Activated CD4-positive, alpha-beta T cell treated with anti-CD3 and anti-CD28 coated beads, Interleukin-2, amount 10 ng/mL, durations not matched to agents 7 days and 5 days (primary cell): ENCODE measurements at regions not wholly inside any gene's neighbourhood (a gene's known extent, or its start where the extent isn't known, plus 50 kb on each side); places are given as distances from the start of the nearest gene placed in this dataset.

ENCODE experiments used
- CTCF ChIA-PET: fragments of 350-600 bp; sonication (Branson Sonifier 250); formaldehyde crosslinking; loops from one replicate; lab custom pipeline; 2021; ENCODE audit warnings: antibody characterized with exemption; lab: Charles Lee
- POLR2A ChIA-PET: fragments of 350-600 bp; sonication (Branson Sonifier 250); formaldehyde crosslinking; loops from one replicate; lab custom pipeline; 2021; ENCODE audit warnings: antibody characterized with exemption; lab: Charles Lee
- DNase-seq: peaks from one replicate; pipeline ENCODE4 v3.0.0-alpha.2; 2020
- H3K27ac Mint-ChIP-seq: one replicate; pipeline ENCODE4 v1.8.0; 2021; ENCODE audit warnings: mild to moderate bottlenecking, moderate library complexity, mixed read lengths
- H3K27me3 Mint-ChIP-seq: one replicate; pipeline ENCODE4 v1.8.0; 2021; ENCODE audit warnings: mixed read lengths
- H3K36me3 Mint-ChIP-seq: one replicate; pipeline ENCODE4 v1.8.0; 2021; ENCODE audit warnings: low read depth, mixed read lengths
- H3K4me1 Mint-ChIP-seq: one replicate; pipeline ENCODE4 v1.8.0; 2021; ENCODE audit warnings: mixed read lengths
- H3K4me3 Mint-ChIP-seq: one replicate; pipeline ENCODE4 v1.8.0; 2021; ENCODE audit warnings: mild to moderate bottlenecking, moderate library complexity, mixed read lengths
- H3K9me3 Mint-ChIP-seq: one replicate; pipeline ENCODE4 v1.8.0; 2021; ENCODE audit warnings: mixed read lengths

DNA sequence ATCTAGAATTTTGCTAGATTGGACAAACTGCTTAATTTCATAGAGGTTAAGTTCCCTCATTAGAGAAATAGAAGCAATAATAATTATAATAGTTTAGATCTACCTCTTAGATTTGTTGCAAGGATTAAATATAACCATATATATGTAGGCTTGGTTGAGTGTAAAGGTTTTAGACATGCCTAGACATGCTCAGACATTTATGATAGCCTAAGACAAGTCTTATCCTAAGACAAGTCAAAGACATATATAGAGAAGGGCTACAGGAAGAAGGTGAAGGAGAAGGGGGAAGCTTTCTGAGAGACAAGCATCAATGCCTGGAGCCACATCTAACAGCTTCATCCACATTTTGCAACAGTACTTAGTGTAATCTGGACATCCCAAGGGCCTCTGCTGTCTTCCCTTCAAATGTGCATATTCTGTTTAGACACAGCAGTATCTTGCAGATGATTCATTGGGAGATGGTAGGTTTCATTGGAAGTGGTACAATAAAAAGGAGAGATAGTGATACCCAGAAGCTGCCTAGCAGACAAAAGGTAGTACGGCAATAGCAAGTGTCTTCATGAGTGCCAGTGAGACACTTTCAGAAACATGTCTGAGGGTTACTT is 146.5 kb downstream of the HGF start:
- POLR2A ChIA-PET, result no interaction called here

DNA sequence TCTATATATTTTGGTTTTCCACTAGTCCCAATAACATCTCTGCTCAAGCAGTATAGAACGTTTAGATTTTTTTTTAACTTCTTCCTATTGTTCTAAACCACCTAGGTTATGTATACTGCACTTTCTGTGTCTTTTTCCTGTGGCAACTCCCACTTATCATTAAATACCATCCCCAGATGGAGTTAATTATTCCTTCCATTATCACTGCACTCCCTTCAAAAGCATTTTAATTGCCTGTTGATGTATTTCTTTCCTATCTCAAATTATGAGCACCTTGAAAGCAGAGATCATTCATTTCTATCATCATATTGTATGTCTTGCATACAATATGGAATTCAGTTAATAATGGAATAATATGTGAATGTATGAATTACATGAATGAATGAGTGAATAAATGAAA is 148.0 kb downstream of the HGF start:
- H3K36me3 Mint-ChIP-seq, result no peaks in the 10 kb centered on the region
- no peak overlapping the region for H3K27ac Mint-ChIP-seq
- H3K9me3 Mint-ChIP-seq, result no peaks in the 10 kb centered on the region
- no peak for DNase-seq
- H3K27me3 Mint-ChIP-seq, result no peaks in the 10 kb centered on the region
- H3K4me1 Mint-ChIP-seq, result no peaks in the 10 kb centered on the region
- ChIA-PET CTCF (no interaction called here), POLR2A (no interaction called here)
- H3K4me3 Mint-ChIP-seq, result no peak overlapping the region

More for the DNA sequence above, 146.5 kb downstream of the HGF start:
- CTCF ChIA-PET, result no interaction called here
- Mint-ChIP-seq H3K9me3 (no peaks in the 10 kb centered on the region), H3K4me1 (no peaks in the 10 kb centered on the region), H3K27me3 (no peaks in the 10 kb centered on the region), H3K36me3 (no peaks in the 10 kb centered on the region), H3K4me3 (no peak overlapping the region), H3K27ac (no peak overlapping the region)
- DNase-seq, result no peak

DNA sequence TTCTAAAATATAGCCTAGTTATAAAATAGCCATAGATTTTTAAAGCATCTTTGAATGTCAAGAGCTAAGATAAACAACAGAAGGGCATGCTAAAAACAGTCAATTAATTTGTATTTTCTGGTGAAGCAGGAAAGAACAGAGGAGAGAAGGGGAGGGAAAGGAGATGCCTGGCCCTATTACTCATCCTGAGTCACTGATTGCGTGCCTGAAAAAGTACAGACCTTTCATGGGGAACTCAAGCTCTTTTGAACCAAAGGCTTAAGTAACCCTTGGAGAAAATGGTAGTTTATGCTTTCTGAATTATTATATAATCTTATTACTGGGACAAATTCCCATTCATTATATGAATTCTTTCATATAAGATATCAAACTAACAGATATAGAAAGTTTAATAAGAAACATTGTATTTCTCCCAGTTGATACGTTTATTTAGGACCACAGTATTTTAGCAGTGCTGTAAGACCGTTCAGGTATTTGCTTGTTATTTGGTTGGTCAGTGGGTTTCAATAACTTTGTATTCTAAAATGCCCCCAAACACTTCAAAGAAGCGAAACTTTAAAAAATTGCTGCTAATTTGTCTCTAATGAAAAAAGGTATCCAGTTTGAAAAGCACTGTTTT is 151.3 kb downstream of the HGF start:
- CTCF ChIA-PET, result no interaction called here
- no peaks in the 10 kb centered on the region for H3K4me1 Mint-ChIP-seq
- H3K27me3 Mint-ChIP-seq, result no peaks in the 10 kb centered on the region
- no peak for DNase-seq
- H3K9me3 Mint-ChIP-seq, result no peaks in the 10 kb centered on the region
- no peaks in the 10 kb centered on the region for H3K36me3 Mint-ChIP-seq
- POLR2A ChIA-PET, result no interaction called here
- no peak overlapping the region for H3K27ac Mint-ChIP-seq
- H3K4me3 Mint-ChIP-seq, result no peak overlapping the region

DNA sequence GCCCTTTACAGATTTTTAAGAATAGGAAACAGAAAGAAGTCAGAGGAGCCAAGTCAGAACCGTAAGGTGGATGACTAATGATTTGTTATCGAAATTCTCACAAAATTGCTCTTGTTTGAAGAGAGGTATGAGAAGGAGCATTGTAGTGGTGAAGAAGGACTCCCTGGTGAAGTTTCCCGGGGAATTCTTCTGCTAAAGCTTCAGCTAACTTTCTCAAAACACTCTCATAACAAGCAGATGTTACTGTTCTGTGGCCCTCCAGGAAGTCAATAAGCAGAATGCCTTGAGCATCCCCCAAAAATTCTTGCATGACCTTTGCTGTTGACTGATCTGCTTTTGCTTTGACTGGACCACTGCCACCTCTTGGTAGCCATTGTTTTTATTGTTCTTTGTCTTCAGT is 152.9 kb downstream of the HGF start:
- DNase-seq, result no peak
- H3K4me3 Mint-ChIP-seq, result no peak overlapping the region
- no peaks in the 10 kb centered on the region for H3K27me3 Mint-ChIP-seq
- H3K36me3 Mint-ChIP-seq, result no peaks in the 10 kb centered on the region
- no peaks in the 10 kb centered on the region for H3K9me3 Mint-ChIP-seq
- ChIA-PET CTCF (no interaction called here), POLR2A (no interaction called here)
- no peak overlapping the region for H3K27ac Mint-ChIP-seq
- H3K4me1 Mint-ChIP-seq, result no peaks in the 10 kb centered on the region

DNA sequence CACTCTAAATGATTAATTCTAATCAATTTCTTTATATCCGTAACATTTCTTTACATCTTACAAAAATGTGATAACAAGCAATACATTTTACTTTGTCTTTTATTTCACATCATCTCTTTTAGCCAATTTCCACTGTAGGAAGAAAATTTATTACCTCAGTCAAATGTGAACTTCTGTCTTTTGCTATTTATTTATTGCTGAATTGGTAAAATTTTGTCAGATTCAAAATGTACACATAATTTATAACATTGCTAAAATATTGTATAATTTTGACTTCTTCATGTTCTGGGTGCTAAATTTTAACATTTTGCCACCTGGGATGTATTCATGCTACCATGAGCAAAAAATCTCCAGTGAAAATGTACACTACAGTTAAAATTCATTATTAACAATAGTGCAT is 158.0 kb downstream of the HGF start:
- no peaks in the 10 kb centered on the region for H3K9me3 Mint-ChIP-seq
- DNase-seq, result no peak
- ChIA-PET POLR2A (no interaction called here), CTCF (no interaction called here)
- no peaks in the 10 kb centered on the region for H3K4me1 Mint-ChIP-seq
- no peak overlapping the region for H3K4me3 Mint-ChIP-seq
- H3K27me3 Mint-ChIP-seq, result no peaks in the 10 kb centered on the region
- H3K36me3 Mint-ChIP-seq, result no peaks in the 10 kb centered on the region
- no peak overlapping the region for H3K27ac Mint-ChIP-seq

DNA sequence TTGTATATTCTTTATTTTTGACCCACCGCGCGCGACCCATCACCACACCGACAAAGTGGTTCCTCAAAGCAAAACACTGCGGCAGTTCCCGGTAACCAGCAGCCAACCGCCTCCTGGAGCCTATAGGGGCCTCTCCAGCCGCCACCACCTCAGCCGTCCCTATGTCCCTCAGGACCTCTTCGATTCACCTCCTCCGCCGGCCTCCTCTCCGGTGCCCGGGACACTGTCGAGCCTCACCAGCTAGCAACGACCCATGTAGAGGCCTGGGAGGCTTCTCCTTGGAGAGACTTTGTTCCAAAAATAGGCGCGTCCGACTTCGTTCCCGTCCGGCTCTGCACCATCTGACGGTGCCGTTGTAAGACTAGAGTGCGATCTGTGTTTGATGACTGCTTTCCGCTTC is 158.8 kb downstream of the HGF start:
- POLR2A ChIA-PET, result no interaction called here

DNA sequence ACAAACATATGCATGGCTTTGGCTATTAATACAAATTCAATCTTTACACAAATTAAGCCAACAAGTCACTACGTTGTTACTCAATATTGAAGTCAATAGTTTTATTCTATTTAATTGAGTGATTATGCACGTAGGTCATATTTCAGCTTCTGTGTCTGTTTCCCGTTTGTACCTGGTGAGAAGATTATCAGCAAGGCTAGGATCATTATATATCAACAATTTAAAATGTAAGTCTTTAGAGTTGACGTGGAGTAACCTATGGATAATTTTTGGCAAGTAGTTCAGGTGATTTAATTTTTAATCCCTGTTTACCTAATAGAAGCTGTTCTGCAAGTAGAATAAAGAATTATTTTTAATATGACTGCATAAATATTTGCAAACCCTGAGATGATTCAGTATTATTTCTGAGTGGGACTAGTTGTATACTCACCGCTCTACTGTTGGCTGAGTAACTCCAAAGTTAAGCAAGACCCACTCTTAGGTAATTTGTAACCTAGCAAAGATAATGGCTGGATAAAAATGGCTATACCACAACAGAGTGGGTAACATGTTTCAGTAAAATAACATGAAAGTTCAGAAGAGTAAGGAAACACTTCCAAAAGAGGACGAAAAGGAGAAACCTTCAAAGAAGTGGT is 161.0 kb downstream of the HGF start:
- H3K9me3 Mint-ChIP-seq, result no peaks in the 10 kb centered on the region
- ChIA-PET CTCF (no interaction called here), POLR2A (no interaction called here)

More for the DNA sequence above, 158.8 kb downstream of the HGF start:
- no peaks in the 10 kb centered on the region for H3K36me3 Mint-ChIP-seq
- no peak overlapping the region for H3K4me3 Mint-ChIP-seq
- H3K4me1 Mint-ChIP-seq, result no peaks in the 10 kb centered on the region
- CTCF ChIA-PET, result no interaction called here
- no peak overlapping the region for H3K27ac Mint-ChIP-seq
- H3K9me3 Mint-ChIP-seq, result no peaks in the 10 kb centered on the region
- H3K27me3 Mint-ChIP-seq, result no peaks in the 10 kb centered on the region
- no peak for DNase-seq

DNA sequence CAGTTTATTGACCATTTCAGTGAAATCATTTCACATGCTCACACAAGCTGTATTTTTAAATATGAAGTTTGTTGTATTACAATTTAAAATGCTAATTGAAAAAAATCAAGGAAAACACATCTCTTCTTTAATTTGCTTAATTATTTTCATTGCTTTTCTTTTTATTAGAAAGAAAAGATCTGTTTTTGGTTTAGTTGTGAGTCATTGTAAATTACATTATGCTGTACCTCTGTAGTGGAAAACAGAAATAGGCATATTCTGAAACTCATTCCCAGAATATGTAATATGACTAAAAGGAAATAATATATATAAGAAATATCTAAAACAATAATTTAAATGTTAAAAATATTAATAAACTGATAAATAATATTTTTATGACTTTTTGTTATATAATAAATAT is 161.9 kb downstream of the HGF start:
- H3K4me1 Mint-ChIP-seq, result no peaks in the 10 kb centered on the region
- H3K27me3 Mint-ChIP-seq, result no peaks in the 10 kb centered on the region
- H3K4me3 Mint-ChIP-seq, result no peak overlapping the region
- H3K27ac Mint-ChIP-seq, result no peak overlapping the region
- DNase-seq, result no peak
- ChIA-PET POLR2A (no interaction called here), CTCF (no interaction called here)
- H3K9me3 Mint-ChIP-seq, result no peaks in the 10 kb centered on the region
- no peaks in the 10 kb centered on the region for H3K36me3 Mint-ChIP-seq

More for the DNA sequence above, 161.0 kb downstream of the HGF start:
- H3K4me3 Mint-ChIP-seq, result no peak overlapping the region
- no peak for DNase-seq
- H3K27ac Mint-ChIP-seq, result no peak overlapping the region
- no peaks in the 10 kb centered on the region for H3K36me3 Mint-ChIP-seq
- no peaks in the 10 kb centered on the region for H3K27me3 Mint-ChIP-seq
- no peaks in the 10 kb centered on the region for H3K4me1 Mint-ChIP-seq

DNA sequence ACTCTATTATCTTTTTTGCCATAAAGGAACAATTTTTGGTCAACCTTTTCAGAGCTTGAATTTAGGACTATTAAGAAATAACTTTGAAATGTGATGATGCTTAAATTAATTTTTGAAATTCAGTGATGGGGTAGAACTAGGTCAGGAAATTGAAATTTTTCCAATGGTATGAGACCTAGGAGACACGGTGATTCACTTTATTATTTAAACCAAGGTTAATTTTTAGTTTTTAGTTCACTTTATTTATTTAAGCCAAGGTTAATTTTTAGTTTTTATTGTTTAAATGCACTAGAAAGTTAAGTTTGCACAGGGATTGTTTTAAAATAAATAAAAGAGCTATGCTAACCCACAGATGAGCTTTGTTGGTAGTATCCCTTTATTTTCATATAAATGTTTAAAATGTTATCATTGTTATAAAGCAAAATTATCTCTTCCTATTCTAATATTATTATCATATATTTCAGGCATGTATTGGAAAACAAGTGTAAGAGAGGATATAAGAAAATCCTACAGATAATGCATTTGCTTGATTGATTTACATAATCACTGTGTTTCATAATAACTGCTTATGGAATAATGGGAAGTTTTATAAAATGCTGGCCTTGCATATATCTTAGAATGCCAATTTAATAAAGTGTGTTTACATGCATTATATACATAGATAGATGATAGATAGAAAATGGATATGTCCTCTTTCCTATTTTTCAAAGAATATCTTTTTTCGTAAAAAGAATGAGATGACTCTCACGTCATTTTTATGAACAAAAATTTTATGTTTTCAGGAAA is 163.6 kb downstream of the HGF start:
- Mint-ChIP-seq H3K27ac (no peak overlapping the region), H3K27me3 (no peaks in the 10 kb centered on the region), H3K4me1 (no peaks in the 10 kb centered on the region), H3K4me3 (no peak overlapping the region), H3K9me3 (no peaks in the 10 kb centered on the region), H3K36me3 (no peaks in the 10 kb centered on the region)
- ChIA-PET POLR2A (no interaction called here), CTCF (no interaction called here)
- no peak for DNase-seq

DNA sequence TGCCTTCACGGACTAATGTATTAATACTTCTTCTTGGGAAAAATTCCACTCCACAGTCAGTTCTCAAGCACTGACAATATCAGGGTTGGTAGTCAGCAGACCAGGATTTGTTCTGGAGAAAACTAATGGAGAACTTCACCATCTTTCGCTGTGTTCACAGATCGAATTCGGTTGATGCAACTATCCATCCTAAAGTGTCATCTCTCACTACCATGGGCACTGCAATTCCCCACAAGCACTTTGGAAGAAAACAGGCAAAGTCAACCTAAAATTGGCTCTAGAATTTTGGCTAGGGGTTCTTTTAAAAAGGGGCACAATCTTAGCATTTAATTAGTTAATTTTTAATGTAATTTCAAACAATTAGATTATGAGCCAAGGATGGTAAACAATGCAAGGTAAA is 164.4 kb downstream of the HGF start:
- POLR2A ChIA-PET, result no interaction called here
- Mint-ChIP-seq H3K4me3 (no peak overlapping the region), H3K36me3 (no peaks in the 10 kb centered on the region), H3K27me3 (no peaks in the 10 kb centered on the region), H3K4me1 (no peaks in the 10 kb centered on the region), H3K9me3 (no peaks in the 10 kb centered on the region), H3K27ac (no peak overlapping the region)
- DNase-seq, result no peak
- CTCF ChIA-PET, result no interaction called here

DNA sequence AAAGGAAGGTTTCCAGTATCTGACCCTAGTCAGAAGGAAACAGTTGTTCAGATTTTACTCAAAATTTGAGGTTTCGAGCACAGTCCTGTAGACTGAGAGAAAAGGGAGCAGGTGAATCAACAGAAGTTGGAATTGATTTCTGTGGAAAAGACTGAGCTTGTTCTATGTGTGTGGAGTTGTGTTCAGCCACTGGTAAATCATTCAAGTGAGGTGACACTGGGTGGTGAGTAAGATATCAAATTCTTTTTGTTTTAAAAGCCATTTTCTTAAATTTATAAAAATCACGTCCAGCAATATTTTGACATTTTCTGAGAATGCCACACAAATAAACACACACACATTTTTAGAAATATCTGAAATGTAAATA is 165.1 kb downstream of the HGF start:
- Mint-ChIP-seq H3K9me3 (no peaks in the 10 kb centered on the region), H3K36me3 (no peaks in the 10 kb centered on the region), H3K27ac (no peak overlapping the region), H3K4me1 (no peaks in the 10 kb centered on the region), H3K27me3 (no peaks in the 10 kb centered on the region), H3K4me3 (no peak overlapping the region)
- ChIA-PET CTCF (no interaction called here), POLR2A (no interaction called here)
- no peak for DNase-seq

DNA sequence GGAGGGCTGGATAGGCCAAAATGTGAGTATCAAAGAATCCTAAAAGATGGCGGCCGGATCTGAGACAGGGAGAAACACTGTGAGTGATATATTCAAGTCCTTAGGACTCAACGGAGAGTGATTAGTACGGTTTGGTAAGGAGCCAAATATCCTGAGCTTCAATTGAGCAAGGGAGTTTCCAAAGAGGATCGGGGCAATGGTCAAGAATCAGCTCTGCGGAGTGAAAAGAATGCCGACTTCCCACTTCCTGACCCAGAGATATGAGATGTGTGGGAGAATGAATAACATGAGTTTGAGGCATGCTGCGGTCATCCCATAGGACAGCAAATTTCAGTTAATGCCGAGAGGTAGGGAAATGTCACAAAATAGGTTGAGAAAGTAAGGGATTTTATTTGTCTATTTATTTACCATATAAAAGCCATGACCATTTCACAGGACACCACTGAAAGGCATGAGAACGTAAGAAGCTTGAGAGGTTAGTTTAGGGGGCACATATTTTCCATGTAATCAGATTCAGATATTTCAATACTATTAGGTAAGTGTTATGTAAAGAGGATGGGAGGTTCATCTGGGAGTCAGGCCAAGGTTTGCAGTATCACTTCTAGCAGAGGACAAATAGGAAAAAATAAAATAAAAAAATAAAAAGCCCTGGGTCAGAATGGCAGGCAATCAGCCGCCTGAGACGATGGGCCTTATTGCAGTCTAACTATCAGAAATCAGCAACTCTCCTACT is 165.6 kb downstream of the HGF start:
- POLR2A ChIA-PET, result no interaction called here
- no peak for DNase-seq
- CTCF ChIA-PET, result no interaction called here
- no peaks in the 10 kb centered on the region for H3K4me1 Mint-ChIP-seq
- H3K9me3 Mint-ChIP-seq, result no peaks in the 10 kb centered on the region
- no peaks in the 10 kb centered on the region for H3K36me3 Mint-ChIP-seq
- H3K27ac Mint-ChIP-seq, result no peak overlapping the region
- H3K4me3 Mint-ChIP-seq, result no peak overlapping the region
- H3K27me3 Mint-ChIP-seq, result no peaks in the 10 kb centered on the region

DNA sequence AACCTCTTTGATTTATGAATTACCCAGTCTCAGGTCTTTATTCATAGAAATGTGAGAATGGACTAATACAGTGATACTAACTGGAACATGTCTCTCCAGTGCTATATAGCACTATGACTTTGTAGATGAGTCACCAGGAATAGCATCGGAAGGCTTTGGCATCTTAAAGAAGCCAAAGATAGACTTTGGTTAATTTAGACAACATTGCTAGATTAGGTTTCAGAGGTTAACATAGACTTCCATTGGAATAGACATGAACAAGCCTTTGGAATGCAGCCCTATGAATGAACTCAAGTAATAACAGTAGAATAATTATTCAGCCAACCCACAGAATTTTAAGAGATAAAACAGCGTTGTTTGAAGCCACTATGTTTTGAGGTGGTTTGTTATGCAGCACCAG is 169.2 kb downstream of the HGF start:
- Mint-ChIP-seq H3K4me3 (no peak overlapping the region), H3K27ac (no peak overlapping the region), H3K9me3 (no peaks in the 10 kb centered on the region), H3K4me1 (no peaks in the 10 kb centered on the region), H3K36me3 (no peaks in the 10 kb centered on the region), H3K27me3 (no peaks in the 10 kb centered on the region)
- ChIA-PET CTCF (no interaction called here), POLR2A (no interaction called here)
- no peak for DNase-seq
